Skeletal muscle satellite cell (primary cell): ENCODE measurements at regions not wholly inside any gene's neighbourhood (a gene's known extent, or its start where the extent isn't known, plus 50 kb on each side); places are given as distances from the start of the nearest gene placed in this dataset.

ENCODE experiments used
- H3K27me3 ChIP-seq: 2 replicates; pipeline ENCODE4 v1.7.0; 2013; ENCODE audit warnings: low read length; ENCODE audit not compliant: control insufficient read depth, insufficient read depth
- H3K36me3 ChIP-seq: 2 replicates; pipeline ENCODE4 v1.7.0; 2013; ENCODE audit warnings: mild to moderate bottlenecking, control low read depth, low read length; ENCODE audit not compliant: insufficient read depth
- H3K4me1 ChIP-seq: 2 replicates; pipeline ENCODE4 v1.7.0; 2013; ENCODE audit warnings: low read length; ENCODE audit not compliant: control insufficient read depth, insufficient read depth
- H3K4me2 ChIP-seq: 2 replicates; pipeline ENCODE4 v1.7.0; 2013; ENCODE audit warnings: mild to moderate bottlenecking, low read length
- H3K4me3 ChIP-seq: 2 replicates; pipeline ENCODE4 v1.7.0; 2013; ENCODE audit warnings: low read length
- H3K9ac ChIP-seq: 2 replicates; pipeline ENCODE4 v1.7.0; 2013; ENCODE audit warnings: mild to moderate bottlenecking, low read depth, low read length, moderate library complexity
- H3K9me3 ChIP-seq: replicated peaks from 2 replicates; pipeline ENCODE4 v1.7.0; 2013; ENCODE audit warnings: mild to moderate bottlenecking, control low read depth, low read length

GRCh38 chr13:75231235-75231634 lies 250.7 kb downstream of the TBC1D4 start:
- Histone ChIP-seq H3K4me3 (no peak overlapping the region), H3K4me1 (peaks cover 15% of the 10 kb centered on the region), H3K9me3 (no peaks in the 10 kb centered on the region), H3K27me3 (no peaks in the 10 kb centered on the region), H3K9ac (no peak overlapping the region), H3K36me3 (no peaks in the 10 kb centered on the region), H3K4me2 (no peak overlapping the region)

- Histone ChIP-seq H3K4me1 (peaks cover 21% of the 10 kb centered on the region), H3K9me3 (no peaks in the 10 kb centered on the region)
Measured at GRCh38 chr13:75226733-75227435, 255.1 kb downstream of the TBC1D4 start.

GRCh38 chr13:75226092-75226491 lies 255.9 kb downstream of the TBC1D4 start:
- Histone ChIP-seq H3K4me1 (peaks cover 21% of the 10 kb centered on the region), H3K27me3 (no peaks in the 10 kb centered on the region), H3K9me3 (no peaks in the 10 kb centered on the region), H3K36me3 (no peaks in the 10 kb centered on the region), H3K4me2 (peak overlapping the region; percentile 59), H3K9ac (peak overlapping the region; percentile 49), H3K4me3 (no peak overlapping the region)

More at GRCh38 chr13:75226733-75227435, 255.1 kb downstream of the TBC1D4 start:
- peak overlapping the region; percentile 59 for H3K4me2 ChIP-seq
- H3K27me3 ChIP-seq, result no peaks in the 10 kb centered on the region
- H3K9ac ChIP-seq, result peak overlapping the region; percentile 49
- H3K36me3 ChIP-seq, result no peaks in the 10 kb centered on the region
- H3K4me3 ChIP-seq, result peak overlapping the region; percentile 19

GRCh38 chr13:75225288-75226032 lies 256.5 kb downstream of the TBC1D4 start:
- H3K4me3 ChIP-seq, result no peak overlapping the region
- no peaks in the 10 kb centered on the region for H3K27me3 ChIP-seq
- no peaks in the 10 kb centered on the region for H3K36me3 ChIP-seq
- H3K4me2 ChIP-seq, result no peak overlapping the region
- H3K9me3 ChIP-seq, result no peaks in the 10 kb centered on the region
- peaks cover 21% of the 10 kb centered on the region for H3K4me1 ChIP-seq
- no peak overlapping the region for H3K9ac ChIP-seq

GRCh38 chr13:75224053-75224742 lies 257.8 kb downstream of the TBC1D4 start:
- Histone ChIP-seq H3K27me3 (no peaks in the 10 kb centered on the region), H3K4me1 (peaks cover 21% of the 10 kb centered on the region), H3K9ac (no peak overlapping the region), H3K4me3 (no peak overlapping the region), H3K4me2 (no peak overlapping the region), H3K9me3 (no peaks in the 10 kb centered on the region), H3K36me3 (no peaks in the 10 kb centered on the region)

GRCh38 chr13:75222031-75222430 lies 259.9 kb downstream of the TBC1D4 start:
- no peak overlapping the region for H3K4me2 ChIP-seq
- H3K27me3 ChIP-seq, result no peaks in the 10 kb centered on the region
- H3K4me3 ChIP-seq, result no peak overlapping the region
- no peaks in the 10 kb centered on the region for H3K9me3 ChIP-seq
- H3K9ac ChIP-seq, result no peak overlapping the region
- no peaks in the 10 kb centered on the region for H3K36me3 ChIP-seq
- peaks cover 13% of the 10 kb centered on the region for H3K4me1 ChIP-seq

- H3K9me3 ChIP-seq, result no peaks in the 10 kb centered on the region
Measured at GRCh38 chr13:75220861-75221260, 261.1 kb downstream of the TBC1D4 start.

GRCh38 chr13:75220238-75220542 lies 261.8 kb downstream of the TBC1D4 start:
- Histone ChIP-seq H3K4me1 (no peaks in the 10 kb centered on the region), H3K9ac (no peak overlapping the region), H3K36me3 (no peaks in the 10 kb centered on the region), H3K4me2 (peak overlapping the region; percentile 83), H3K9me3 (no peaks in the 10 kb centered on the region), H3K27me3 (no peaks in the 10 kb centered on the region), H3K4me3 (no peak overlapping the region)

More at GRCh38 chr13:75220861-75221260, 261.1 kb downstream of the TBC1D4 start:
- Histone ChIP-seq H3K9ac (no peak overlapping the region), H3K4me1 (peaks cover 2% of the 10 kb centered on the region), H3K27me3 (no peaks in the 10 kb centered on the region), H3K4me2 (no peak overlapping the region), H3K4me3 (no peak overlapping the region), H3K36me3 (no peaks in the 10 kb centered on the region)

- no peaks in the 10 kb centered on the region for H3K4me1 ChIP-seq
- no peaks in the 10 kb centered on the region for H3K36me3 ChIP-seq
- H3K4me2 ChIP-seq, result peak overlapping the region; percentile 83
- no peaks in the 10 kb centered on the region for H3K27me3 ChIP-seq
- peak overlapping the region; percentile 71 for H3K9ac ChIP-seq
- no peaks in the 10 kb centered on the region for H3K9me3 ChIP-seq
- H3K4me3 ChIP-seq, result peak overlapping the region; percentile 61
Measured at GRCh38 chr13:75219479-75220237, 262.3 kb downstream of the TBC1D4 start.

- H3K9ac ChIP-seq, result no peak overlapping the region
- H3K4me1 ChIP-seq, result no peaks in the 10 kb centered on the region
- no peaks in the 10 kb centered on the region for H3K36me3 ChIP-seq
- no peak overlapping the region for H3K4me3 ChIP-seq
- H3K4me2 ChIP-seq, result no peak overlapping the region
- no peaks in the 10 kb centered on the region for H3K9me3 ChIP-seq
- H3K27me3 ChIP-seq, result no peaks in the 10 kb centered on the region
Measured at GRCh38 chr13:75217949-75218348, 264.0 kb downstream of the TBC1D4 start.

GRCh38 chr13:75216038-75216437 lies 265.9 kb downstream of the TBC1D4 start:
- H3K27me3 ChIP-seq, result no peaks in the 10 kb centered on the region
- no peak overlapping the region for H3K4me3 ChIP-seq
- no peaks in the 10 kb centered on the region for H3K36me3 ChIP-seq
- no peaks in the 10 kb centered on the region for H3K4me1 ChIP-seq
- no peaks in the 10 kb centered on the region for H3K9me3 ChIP-seq
- no peak overlapping the region for H3K9ac ChIP-seq
- H3K4me2 ChIP-seq, result no peak overlapping the region
